Lower leg skin (tissue), 4 donors: ENCODE measurements at regions not wholly inside any gene's neighbourhood (a gene's known extent, or its start where the extent isn't known, plus 50 kb on each side); places are given as distances from the start of the nearest gene placed in this dataset.

Experiments used
- DNase-seq, 2 donors: peaks; one replicate each; pipeline ENCODE4 v3.0.0-alpha.2; 2019; ENCODE audit warnings: low spot score in 2 of 2
- H3K4me3 ChIP-seq: fragments of 200-600 bp; sonication (generic); 2 replicates; pipeline ENCODE4 v1.5.1; 2017; ENCODE audit warnings: mild to moderate bottlenecking, low read depth; ENCODE audit not compliant: poor library complexity, severe bottlenecking
- CTCF ChIP-seq, 3 donors: fragments of 450-650 bp; IDR thresholded peaks; one replicate each; pipeline ENCODE4 v1.5.1; 2016; ENCODE audit warnings: antibody characterized with exemption in 3 of 3, mild to moderate bottlenecking in 3 of 3, moderate library complexity in 2 of 3
- POLR2A ChIP-seq, 2 donors: fragments of 450-650 bp; IDR thresholded peaks; one replicate each; pipeline ENCODE4 v1.6.1; 2016 to 2017; ENCODE audit warnings: antibody characterized with exemption in 2 of 2, mild to moderate bottlenecking in 1 of 2, moderate library complexity in 1 of 2
- WGBS, 2 donors: methylation state at CpG; one replicate each; pipeline ENCODE4 v1.1.5; 2018; 5-methylcytosine and 5-hydroxymethylcytosine counted together
- intact Hi-C: fragments of 100-400 bp; cut with DNase I; formaldehyde crosslinking; loops from one replicate; pipeline ENCODE4 v1.15.0; 2023; ENCODE audit warnings: low total_unique reads

GRCh38 chr1:70628973-70629372 lies 217.9 kb downstream of the CTH start:
- WGBS, 2 donors = 77 to 84% methylated on average over 5 of the region's 5 CpGs
- intact Hi-C loops = no loop called here
- TF ChIP-seq CTCF (IDR thresholded peaks at IDR 0.05) (no peak), POLR2A (IDR thresholded peaks at IDR 0.05) (no peak)
- DNase-seq = no peak
- no peak overlapping the region for H3K4me3 ChIP-seq

- no peak for DNase-seq
- TF ChIP-seq CTCF (IDR thresholded peaks at IDR 0.05) (no peak), POLR2A (IDR thresholded peaks at IDR 0.05) (no peak)
- 39 to 55% methylated on average over 1 of the region's 1 CpG for WGBS, 2 donors
- intact Hi-C loops = no loop called here
- no peak overlapping the region for H3K4me3 ChIP-seq
These were observed 221.9 kb downstream of the CTH start for GRCh38 chr1:70633004-70633403.

DNA sequence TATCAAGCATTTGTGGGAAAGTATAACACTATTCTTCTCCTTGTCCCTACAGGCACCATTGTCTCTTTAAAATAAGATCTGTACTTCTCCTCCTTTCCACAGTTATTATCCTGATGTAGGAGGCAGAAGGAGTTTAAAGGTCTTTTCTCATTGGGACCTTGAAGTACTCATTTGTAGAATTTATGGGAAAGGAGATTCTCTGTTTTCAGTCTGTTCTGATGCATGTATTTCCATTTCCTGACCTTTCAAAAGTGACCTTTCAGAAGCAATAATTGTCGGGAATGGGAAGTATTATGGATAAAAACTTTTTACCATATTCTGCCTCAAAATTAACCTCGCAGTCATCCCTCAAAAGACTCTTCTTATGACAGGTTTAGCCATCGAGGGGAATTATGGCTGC lies 224.8 kb downstream of the CTH start:
- TF ChIP-seq POLR2A (IDR thresholded peaks at IDR 0.05) = no peak
- TF ChIP-seq CTCF (IDR thresholded peaks at IDR 0.05) = no peak
- WGBS, 2 donors = 76 to 78% methylated on average over 3 of the region's 3 CpGs
- H3K4me3 ChIP-seq = no peak overlapping the region
- DNase-seq = no peak
- intact Hi-C loops = no loop called here

- no peak overlapping the region for H3K4me3 ChIP-seq
- TF ChIP-seq POLR2A (IDR thresholded peaks at IDR 0.05) = no peak
- TF ChIP-seq CTCF (IDR thresholded peaks at IDR 0.05) = no peak
- no peak for DNase-seq
- intact Hi-C loops = no loop called here
- 85 to 91% methylated on average over 1 of the region's 1 CpG for WGBS, 2 donors
These were observed 230.8 kb downstream of the CTH start for GRCh38 chr1:70641868-70642267.

- no peak for DNase-seq
- TF ChIP-seq POLR2A (IDR thresholded peaks at IDR 0.05) (no peak), CTCF (IDR thresholded peaks at IDR 0.05) (no peak)
- intact Hi-C loops = no loop called here
- no peak overlapping the region for H3K4me3 ChIP-seq
- WGBS, 2 donors = 63 to 71% methylated on average over 2 of the region's 2 CpGs
These were observed 245.3 kb downstream of the CTH start for GRCh38 chr1:70656361-70656760.

GRCh38 chr1:70659891-70660290 lies 248.8 kb downstream of the CTH start:
- H3K4me3 ChIP-seq = no peak overlapping the region
- DNase-seq = no peak
- 81 to 93% methylated on average over 2 of the region's 2 CpGs for WGBS, 2 donors
- TF ChIP-seq POLR2A (IDR thresholded peaks at IDR 0.05) = no peak
- no peak for TF ChIP-seq CTCF (IDR thresholded peaks at IDR 0.05)
- intact Hi-C loops = no loop called here
